DND-41 (cell line): ENCODE measurements at regions not wholly inside any gene's neighbourhood (a gene's known extent, or its start where the extent isn't known, plus 50 kb on each side); places are given as distances from the start of the nearest gene placed in this dataset.

Source experiments
- ATAC-seq: fragments of 200-7000 bp; cut with Tn5 transposase; 3 replicates; pipeline ENCODE4 v1.9.1; 2021; ENCODE audit warnings: low read depth; ENCODE audit not compliant: insufficient read depth
- DNase-seq: peaks from one replicate; pipeline ENCODE4 v3.0.0-alpha.2; 2020
- H2AFZ ChIP-seq: 2 replicates; pipeline ENCODE4 v1.6.0; 2012; ENCODE audit warnings: low read depth, low read length
- H3K27ac ChIP-seq: 2 replicates; pipeline ENCODE4 v1.5.1; 2012; ENCODE audit warnings: low read length, inconsistent platforms
- H3K27me3 ChIP-seq: fragments of 200-600 bp; sonication (generic); 2 replicates; pipeline ENCODE4 v1.6.0; 2012; ENCODE audit warnings: low read length, mild to moderate bottlenecking, inconsistent platforms; ENCODE audit not compliant: insufficient read depth, poor library complexity
- H3K36me3 ChIP-seq: 2 replicates; pipeline ENCODE4 v1.5.1; 2012; ENCODE audit warnings: low read length, inconsistent platforms; ENCODE audit not compliant: insufficient read depth
- H3K4me1 ChIP-seq: 2 replicates; pipeline ENCODE4 v1.5.1; 2012; ENCODE audit warnings: mild to moderate bottlenecking, low read length; ENCODE audit not compliant: insufficient read depth
- H3K4me2 ChIP-seq: 2 replicates; pipeline ENCODE4 v1.6.0; 2012; ENCODE audit warnings: mild to moderate bottlenecking, moderate library complexity, low read length, inconsistent platforms; ENCODE audit not compliant: insufficient read depth
- H3K4me3 ChIP-seq, 2 experiments: fragments of 200-600 bp in 1 of 2; shearing (Covaris generic) in 1 of 2; 2 replicates each; pipeline ENCODE4 v1.5.1; 2012 to 2016; ENCODE audit warnings: inconsistent platforms in 2 of 2, low read length in 2 of 2, mild to moderate bottlenecking in 2 of 2, low read depth in 1 of 2, moderate library complexity in 1 of 2
- H3K79me2 ChIP-seq: 2 replicates; pipeline ENCODE4 v1.6.0; 2012; ENCODE audit warnings: low read length, inconsistent platforms; ENCODE audit not compliant: insufficient read depth
- H3K9ac ChIP-seq: 2 replicates; pipeline ENCODE4 v1.6.0; 2012; ENCODE audit warnings: low read depth, mild to moderate bottlenecking, inconsistent platforms, low read length, moderate library complexity
- H3K9me3 ChIP-seq: 2 replicates; pipeline ENCODE4 v1.5.1; 2012; ENCODE audit warnings: low read length, moderate library complexity, mild to moderate bottlenecking, inconsistent platforms; ENCODE audit not compliant: insufficient read depth, severe bottlenecking
- H4K20me1 ChIP-seq: 2 replicates; pipeline ENCODE4 v1.6.0; 2012; ENCODE audit warnings: low read length; ENCODE audit not compliant: insufficient read depth
- EZH2 ChIP-seq: IDR thresholded peaks from 3 replicates; pipeline ENCODE4 v1.6.1; 2012; ENCODE audit warnings: borderline replicate concordance, low read depth, mild to moderate bottlenecking, moderate library complexity, low read length, inconsistent platforms; ENCODE audit not compliant: severe bottlenecking
- TF ChIP-seq, protein P1 (sequence below): IDR thresholded peaks from 2 replicates; pipeline ENCODE4 v1.5.1; 2012; ENCODE audit warnings: borderline replicate concordance, low read length, moderate library complexity, mild to moderate bottlenecking; ENCODE audit not compliant: poor library complexity, severe bottlenecking; ENCODE audit errors: extremely low read depth

DNA sequence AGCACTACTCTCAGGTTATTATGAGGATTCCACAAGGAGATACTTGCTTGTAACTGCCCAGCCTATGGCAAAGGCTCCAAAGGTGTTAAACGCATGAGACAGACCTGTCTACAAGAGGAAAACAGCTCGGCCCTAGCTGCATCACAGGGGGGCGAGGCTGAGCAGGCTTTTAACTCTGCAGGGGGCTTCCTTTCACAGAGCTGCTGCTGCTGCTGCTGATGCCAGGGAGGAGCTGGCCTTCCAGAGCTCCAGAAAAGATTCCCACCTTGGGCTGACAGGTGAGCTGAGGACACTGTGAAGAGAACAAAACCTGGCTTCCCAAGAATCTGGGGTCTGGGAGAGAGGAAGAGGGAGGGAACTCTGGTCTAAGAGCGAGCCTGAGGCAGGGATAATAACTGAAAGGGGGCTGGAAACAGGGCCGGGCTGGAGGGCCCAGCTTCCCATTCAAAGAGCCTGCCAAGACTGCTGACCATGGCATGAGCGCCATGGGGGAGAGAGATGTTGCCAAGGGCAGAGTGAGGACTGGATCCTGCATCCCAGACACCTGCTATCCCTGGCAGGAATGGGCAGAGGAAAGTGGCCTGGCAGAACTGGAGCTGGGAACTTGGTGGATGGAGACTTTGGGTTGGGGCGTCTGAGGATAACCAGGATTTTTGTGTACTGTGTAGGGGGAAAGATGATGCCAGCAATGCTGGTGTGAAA is 211.1 kb upstream of the LRFN2 start:
- Histone ChIP-seq H3K9me3 (no peaks in the 10 kb centered on the region), H3K4me1 (no peaks in the 10 kb centered on the region), H3K4me2 (no peak overlapping the region), H3K4me3 (no peak overlapping the region), H3K79me2 (no peaks in the 10 kb centered on the region), H3K9ac (no peak overlapping the region), H4K20me1 (no peaks in the 10 kb centered on the region), H3K27me3 (peaks cover 6% of the 10 kb centered on the region), H2AFZ (no peak overlapping the region), H3K27ac (no peak overlapping the region), H3K36me3 (no peaks in the 10 kb centered on the region)
- TF ChIP-seq, protein P1, sequence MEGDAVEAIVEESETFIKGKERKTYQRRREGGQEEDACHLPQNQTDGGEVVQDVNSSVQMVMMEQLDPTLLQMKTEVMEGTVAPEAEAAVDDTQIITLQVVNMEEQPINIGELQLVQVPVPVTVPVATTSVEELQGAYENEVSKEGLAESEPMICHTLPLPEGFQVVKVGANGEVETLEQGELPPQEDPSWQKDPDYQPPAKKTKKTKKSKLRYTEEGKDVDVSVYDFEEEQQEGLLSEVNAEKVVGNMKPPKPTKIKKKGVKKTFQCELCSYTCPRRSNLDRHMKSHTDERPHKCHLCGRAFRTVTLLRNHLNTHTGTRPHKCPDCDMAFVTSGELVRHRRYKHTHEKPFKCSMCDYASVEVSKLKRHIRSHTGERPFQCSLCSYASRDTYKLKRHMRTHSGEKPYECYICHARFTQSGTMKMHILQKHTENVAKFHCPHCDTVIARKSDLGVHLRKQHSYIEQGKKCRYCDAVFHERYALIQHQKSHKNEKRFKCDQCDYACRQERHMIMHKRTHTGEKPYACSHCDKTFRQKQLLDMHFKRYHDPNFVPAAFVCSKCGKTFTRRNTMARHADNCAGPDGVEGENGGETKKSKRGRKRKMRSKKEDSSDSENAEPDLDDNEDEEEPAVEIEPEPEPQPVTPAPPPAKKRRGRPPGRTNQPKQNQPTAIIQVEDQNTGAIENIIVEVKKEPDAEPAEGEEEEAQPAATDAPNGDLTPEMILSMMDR, result no peak
- no peak for TF ChIP-seq EZH2
- DNase-seq, result no peak
- ATAC-seq, result no peak

DNA sequence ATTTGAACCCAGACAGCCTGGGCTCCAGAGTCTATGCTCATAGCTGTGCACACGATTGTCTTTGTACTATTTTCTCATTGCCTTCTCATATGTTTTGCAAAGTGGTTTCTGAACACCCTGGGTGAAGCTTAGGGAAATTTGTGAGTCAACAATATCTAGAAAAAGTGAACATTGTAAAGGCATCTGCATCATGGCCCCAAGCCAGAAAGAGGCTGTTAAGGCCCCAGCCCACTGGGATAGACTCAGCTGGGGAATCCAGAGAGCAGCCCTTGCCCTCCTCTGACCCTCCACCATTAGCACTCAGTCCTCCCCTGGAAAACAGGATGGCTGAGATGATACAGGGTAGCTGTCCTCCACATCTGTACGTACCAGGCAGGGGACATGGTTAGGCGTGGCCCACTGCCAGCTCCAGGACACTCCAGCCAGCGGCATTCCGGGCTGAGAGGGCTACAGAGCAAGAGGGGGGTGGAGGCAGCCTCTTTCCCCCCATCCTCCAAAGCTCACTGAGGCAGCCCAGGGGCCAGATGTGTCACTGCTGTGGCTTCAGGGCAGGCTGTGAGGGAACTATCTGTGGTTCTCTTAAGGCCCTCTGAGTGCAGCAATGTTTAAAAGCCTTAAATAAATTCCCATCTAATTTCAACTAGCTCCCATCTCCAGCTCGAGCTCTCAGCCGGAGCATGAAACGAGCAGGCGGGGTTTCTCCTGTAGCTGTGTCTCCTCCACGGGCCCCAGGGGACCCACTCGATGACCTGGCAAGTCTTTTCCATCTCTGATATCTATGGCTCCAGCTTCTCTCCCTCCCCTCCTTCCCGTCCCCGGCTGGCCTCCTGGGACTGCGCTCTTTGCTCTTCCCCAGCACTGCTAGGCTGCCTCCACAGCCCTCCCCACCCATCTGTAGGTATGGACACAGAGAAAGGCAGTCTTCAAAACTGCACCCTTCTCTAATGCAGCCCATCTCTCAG is 209.4 kb upstream of the LRFN2 start:
- no peak for ATAC-seq
- Histone ChIP-seq H3K4me2 (no peak overlapping the region), H3K4me3 (no peak overlapping the region), H3K36me3 (no peaks in the 10 kb centered on the region), H3K79me2 (no peaks in the 10 kb centered on the region), H3K27me3 (peaks cover 6% of the 10 kb centered on the region), H2AFZ (no peak overlapping the region), H3K4me1 (no peaks in the 10 kb centered on the region), H3K27ac (no peak overlapping the region), H3K9ac (no peak overlapping the region), H3K9me3 (no peaks in the 10 kb centered on the region), H4K20me1 (no peaks in the 10 kb centered on the region)
- TF ChIP-seq EZH2, result no peak
- TF ChIP-seq, protein P1, result no peak
- DNase-seq, result no peak

DNA sequence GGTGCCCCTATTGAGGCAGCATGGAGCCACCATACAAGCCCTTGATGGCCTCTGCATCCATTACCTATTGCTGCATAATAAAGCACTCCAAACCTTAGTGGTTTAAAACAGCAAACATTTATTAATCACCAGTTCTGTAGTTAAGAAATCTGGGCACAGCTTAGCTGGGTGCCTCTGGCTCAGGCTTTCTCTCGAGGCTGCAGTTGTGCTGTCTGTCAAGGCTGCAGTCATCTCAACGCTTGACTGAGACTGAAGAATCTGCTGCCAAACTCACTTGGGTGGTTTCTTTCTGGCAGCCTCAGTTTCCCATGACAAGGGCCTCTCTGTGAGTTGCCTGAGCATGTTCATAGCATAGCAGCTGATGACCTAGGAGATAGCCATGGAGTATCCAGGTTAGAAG is 207.4 kb upstream of the LRFN2 start:
- no peak overlapping the region for H2AFZ ChIP-seq
- H3K9ac ChIP-seq, result no peak overlapping the region
- no peaks in the 10 kb centered on the region for H3K79me2 ChIP-seq
- H3K27me3 ChIP-seq, result peaks cover 4% of the 10 kb centered on the region
- H3K9me3 ChIP-seq, result no peaks in the 10 kb centered on the region
- no peak for TF ChIP-seq EZH2
- TF ChIP-seq, protein P1, result no peak
- no peaks in the 10 kb centered on the region for H3K36me3 ChIP-seq
- no peak overlapping the region for H3K4me3 ChIP-seq
- peaks cover under 1% of the 10 kb centered on the region for H3K4me1 ChIP-seq
- H3K4me2 ChIP-seq, result no peak overlapping the region
- H3K27ac ChIP-seq, result no peak overlapping the region
- DNase-seq (no peak), ATAC-seq (no peak)
- no peaks in the 10 kb centered on the region for H4K20me1 ChIP-seq
